HG02588 (cell line): ENCODE measurements at regions not wholly inside any gene's neighbourhood (a gene's known extent, or its start where the extent isn't known, plus 50 kb on each side); places are given as distances from the start of the nearest gene placed in this dataset.
A peak's percentile ranks its signal among the peaks of the same experiment; 100 is the strongest.
"Not testable (repeated sequence)": the region's sequence is repeated elsewhere in the genome, so short reads cannot be mapped to it uniquely, and the experiment has no call there.

Experiments used
- ATAC-seq: cut with Tn5 transposase; IDR thresholded peaks from one replicate; pipeline ENCODE4 v1.9.1; 2021; ENCODE audit warnings: mild to moderate bottlenecking, moderate library complexity; ENCODE audit not compliant: unreplicated experiment

GRCh38 chr4:177177541-177178081 lies 132.1 kb upstream of the NEIL3 start:
- no peak for ATAC-seq

DNA sequence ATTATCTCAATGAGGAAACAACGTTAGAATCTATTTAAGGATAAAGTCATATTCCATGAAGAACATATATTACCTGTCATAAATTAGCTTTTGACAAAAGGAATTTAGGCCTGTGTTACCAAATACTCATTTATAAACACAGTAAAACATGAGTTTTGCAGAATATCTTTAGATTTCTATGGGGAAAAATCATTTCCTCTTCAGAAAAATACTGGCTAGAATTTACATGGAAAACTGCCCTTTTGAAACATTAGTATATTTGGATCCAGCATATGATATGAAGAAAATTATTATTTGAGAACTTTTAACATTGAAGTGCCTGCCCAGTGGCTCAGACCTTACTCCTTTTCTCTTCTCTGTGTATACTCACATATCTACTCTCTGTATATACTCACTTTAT lies 131.4 kb upstream of the NEIL3 start:
- no peak for ATAC-seq

DNA sequence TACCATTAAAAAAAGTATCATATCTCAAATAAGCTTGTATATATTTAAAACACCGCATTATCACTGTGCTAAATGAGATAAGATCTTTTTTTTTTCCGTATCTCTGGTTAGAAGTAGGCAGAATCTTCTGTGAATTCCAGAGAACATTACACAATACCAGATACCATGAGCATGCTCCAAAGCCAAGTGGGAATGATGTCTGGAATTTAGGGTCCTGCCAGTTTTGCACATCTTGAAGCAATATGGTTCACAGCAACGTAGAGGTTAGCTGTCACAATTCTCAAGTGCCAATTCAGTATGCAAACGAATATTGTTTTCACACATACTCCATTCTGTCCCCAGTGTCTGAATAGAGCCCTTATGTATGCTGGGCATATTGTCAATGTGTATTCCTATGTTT lies 127.5 kb upstream of the NEIL3 start:
- no peak for ATAC-seq

- no peak for ATAC-seq
Measured at GRCh38 chr4:177182728-177183127, 126.9 kb upstream of the NEIL3 start.

DNA sequence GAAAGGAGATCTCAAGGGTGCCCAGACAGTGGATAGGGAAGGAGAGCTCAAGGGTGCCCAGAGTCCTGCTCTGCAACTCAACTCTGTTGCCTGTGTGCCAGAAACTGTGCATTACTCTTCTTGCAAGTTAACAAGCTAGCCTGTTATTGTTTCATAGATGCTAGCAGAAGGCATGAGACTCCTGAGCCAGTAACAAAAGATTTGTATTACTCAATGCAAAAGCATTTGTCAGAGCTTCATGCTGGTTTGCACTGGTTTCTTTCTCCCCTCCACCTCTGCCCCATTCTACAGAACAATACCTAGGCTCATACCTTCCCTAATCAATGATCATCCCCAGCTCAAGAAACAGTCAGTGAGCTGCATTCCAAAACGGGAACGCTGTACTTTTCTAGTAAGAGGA lies 124.5 kb upstream of the NEIL3 start:
- no peak for ATAC-seq

DNA sequence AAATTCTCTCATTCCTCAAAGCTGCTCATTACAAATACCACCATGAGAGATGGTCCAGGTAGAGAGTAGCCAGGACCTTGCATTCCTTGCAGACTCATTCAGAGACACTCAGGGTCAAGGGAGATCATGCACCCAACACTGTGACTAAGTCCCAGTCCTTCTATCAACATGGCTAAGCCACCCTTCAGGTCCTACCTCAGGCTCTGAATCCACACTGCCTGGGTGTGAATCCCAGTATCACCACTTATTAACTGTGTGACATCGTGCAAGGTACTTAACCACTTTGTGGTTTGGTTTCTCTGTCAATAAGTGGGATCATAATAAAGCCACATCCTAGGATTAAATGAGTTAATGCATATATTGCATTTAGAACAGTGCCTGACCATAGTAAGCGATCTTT lies 124.1 kb upstream of the NEIL3 start:
- ATAC-seq = no peak

- no peak for ATAC-seq
Measured at GRCh38 chr4:177187371-177187770, 122.3 kb upstream of the NEIL3 start.

GRCh38 chr4:177190995-177191580 lies 118.6 kb upstream of the NEIL3 start:
- ATAC-seq = no peak

- no peak for ATAC-seq
Measured at GRCh38 chr4:177191586-177191985, 118.1 kb upstream of the NEIL3 start.

DNA sequence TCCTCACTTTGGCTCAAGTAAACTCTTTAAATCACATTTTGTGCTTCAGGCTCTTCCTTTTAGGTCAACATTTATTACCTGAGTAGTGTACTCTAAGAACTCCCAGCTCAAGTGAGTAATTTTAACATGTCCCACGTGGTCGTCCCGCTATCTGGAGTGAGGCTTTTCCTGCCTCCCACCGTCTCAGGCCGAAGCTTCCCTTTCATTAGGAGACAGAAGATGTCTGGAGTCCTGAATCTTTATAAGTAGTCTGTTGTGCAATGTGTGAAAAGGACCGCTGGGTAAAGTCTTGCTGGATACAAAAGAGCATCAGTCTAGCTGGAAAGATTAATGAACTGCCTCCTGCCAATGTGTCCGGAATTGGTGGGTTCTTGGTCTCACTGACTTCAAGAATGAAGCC lies 117.7 kb upstream of the NEIL3 start:
- ATAC-seq = no peak

GRCh38 chr4:177193024-177193715 lies 116.5 kb upstream of the NEIL3 start:
- ATAC-seq = not testable (repeated sequence)

DNA sequence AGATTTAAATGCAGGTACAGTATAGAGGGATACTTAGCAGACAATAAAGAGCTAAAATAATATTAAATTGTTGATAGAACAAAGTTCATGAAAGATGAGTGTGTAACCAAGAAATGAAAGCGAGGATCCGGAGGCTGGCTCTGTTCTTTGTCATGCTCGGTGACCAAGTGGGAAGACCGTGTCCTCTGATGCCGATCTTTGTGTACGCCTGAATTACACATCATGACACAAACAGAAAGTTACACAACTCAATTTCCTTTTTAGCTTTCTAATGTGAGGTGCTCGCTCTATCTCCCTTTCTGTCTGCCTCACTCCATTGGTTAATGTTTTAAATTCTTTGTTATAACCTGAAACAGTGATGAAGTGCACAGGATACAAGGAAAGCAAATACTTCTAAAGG lies 114.8 kb upstream of the NEIL3 start:
- no peak for ATAC-seq

DNA sequence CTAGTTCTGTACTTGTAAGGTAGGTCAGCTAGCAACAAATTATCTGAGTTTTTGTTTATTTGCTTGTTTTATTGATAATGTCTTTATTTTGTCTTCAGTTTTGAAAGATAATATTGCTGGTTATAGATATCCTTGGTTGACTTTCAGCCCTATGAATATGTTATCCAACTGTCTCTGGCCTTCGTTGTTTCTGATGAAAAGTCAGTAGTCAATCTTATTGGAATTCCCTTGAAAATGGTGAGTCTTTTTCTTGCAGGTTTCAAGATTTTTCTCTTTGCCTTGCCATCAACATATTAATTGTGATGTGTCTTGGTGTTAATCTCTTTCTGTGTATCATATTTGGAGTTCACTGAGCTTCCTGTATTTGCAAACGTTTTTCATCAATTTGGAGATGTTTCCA lies 113.1 kb upstream of the NEIL3 start:
- no peak for ATAC-seq

DNA sequence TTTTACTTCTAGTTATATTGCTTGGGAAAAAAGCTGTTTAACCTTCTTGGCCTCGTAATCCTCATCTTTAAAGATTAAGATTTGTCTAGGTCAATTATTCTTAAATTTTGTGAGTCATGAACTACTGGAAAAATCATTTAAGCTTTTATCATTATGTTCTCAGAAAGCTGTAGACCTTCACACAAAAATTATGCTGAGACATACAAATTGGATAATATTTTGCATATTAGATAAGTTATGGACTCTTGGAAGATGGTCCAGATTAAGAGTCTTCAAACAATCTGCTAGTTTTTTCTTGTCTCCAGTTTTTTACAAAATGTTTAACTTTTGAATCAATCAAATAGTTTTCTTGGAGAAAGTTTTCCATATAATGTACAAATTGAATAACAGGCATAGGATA lies 108.1 kb upstream of the NEIL3 start:
- no peak for ATAC-seq

- ATAC-seq = no peak
Measured at GRCh38 chr4:177204126-177204525, 105.5 kb upstream of the NEIL3 start.

GRCh38 chr4:177214935-177215334 lies 94.7 kb upstream of the NEIL3 start:
- ATAC-seq = no peak

DNA sequence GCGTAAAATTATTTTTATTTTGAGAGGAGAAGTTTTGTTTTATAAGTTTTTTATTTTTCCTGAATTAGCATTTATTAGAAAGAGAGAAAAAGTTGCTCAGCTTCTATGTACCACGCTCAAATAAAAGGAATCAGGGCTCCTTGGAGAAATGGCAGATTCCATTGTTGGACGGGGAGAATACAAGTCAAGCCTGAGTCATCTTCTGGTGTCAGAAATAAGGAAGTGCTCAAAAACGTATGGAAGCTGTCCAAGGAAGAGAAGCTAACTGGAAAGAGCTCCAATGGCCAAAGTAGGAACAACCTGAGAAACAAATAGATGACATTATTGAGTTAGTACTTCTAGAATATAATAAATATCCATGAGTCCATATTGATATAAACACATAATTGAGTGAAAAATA lies 89.3 kb upstream of the NEIL3 start:
- no peak for ATAC-seq

GRCh38 chr4:177222781-177223180 lies 86.9 kb upstream of the NEIL3 start:
- no peak for ATAC-seq

- ATAC-seq = peak; percentile 86
Measured at GRCh38 chr4:177225605-177226004, 84.1 kb upstream of the NEIL3 start.

DNA sequence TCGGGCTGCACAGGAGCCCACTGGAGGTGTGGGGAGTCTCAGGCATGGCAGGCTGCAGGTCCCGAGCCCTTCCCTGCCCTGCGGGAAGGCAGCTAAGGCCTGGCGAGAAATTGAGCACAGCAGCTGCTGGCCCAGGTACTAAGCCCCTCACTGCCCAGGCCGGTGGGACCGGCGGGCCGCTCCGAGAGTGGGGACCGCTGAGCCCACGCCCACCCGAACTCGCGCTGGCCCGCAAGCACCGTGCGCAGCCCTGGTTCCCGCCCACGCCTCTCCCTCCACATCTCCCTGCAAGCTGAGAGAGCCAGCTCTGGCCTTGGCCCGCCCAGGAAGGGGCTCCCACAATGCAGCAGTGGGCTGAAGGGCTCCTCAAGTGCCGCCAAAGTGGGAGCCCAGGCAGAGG lies 82.0 kb upstream of the NEIL3 start:
- no peak for ATAC-seq

GRCh38 chr4:177228599-177228998 lies 81.1 kb upstream of the NEIL3 start:
- ATAC-seq = no peak

- ATAC-seq = no peak
Measured at GRCh38 chr4:177229331-177229730, 80.3 kb upstream of the NEIL3 start.

DNA sequence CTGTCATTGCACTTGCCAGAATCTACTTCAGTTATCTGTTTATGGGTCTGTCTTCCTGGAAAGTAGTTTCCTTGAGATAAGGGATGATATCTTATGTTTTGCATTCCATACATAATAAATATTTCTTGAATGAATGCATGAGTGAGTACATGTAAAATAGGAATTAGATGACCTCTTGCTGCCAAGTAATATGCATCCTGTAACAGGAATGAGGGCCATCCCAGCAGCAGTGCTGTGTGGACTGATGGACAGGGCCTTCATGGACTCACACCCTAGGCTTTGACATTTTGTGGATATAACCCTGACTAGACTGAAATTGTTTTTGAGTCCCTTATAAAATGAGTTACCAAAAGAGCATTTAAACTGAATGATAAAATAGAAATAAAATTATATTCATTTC lies 77.2 kb upstream of the NEIL3 start:
- ATAC-seq = no peak
